HCT116 (cell line): ENCODE measurements at regions not wholly inside any gene's neighbourhood (a gene's known extent, or its start where the extent isn't known, plus 50 kb on each side); places are given as distances from the start of the nearest gene placed in this dataset.

ENCODE experiments used
- ATAC-seq: fragments of 200-7000 bp; cut with Tn5 transposase; 2 replicates; pipeline ENCODE4 v1.9.1; 2020; ENCODE audit warnings: mild to moderate bottlenecking, moderate library complexity
- BruUV-seq: library from RNA; stranded (reverse); fragments of 400-500 nt; replicated peaks from 2 replicates; lab custom pipeline; 2021; lab: Mats Ljungman, UMichigan
- CTCF ChIA-PET: fragments of 300-600 bp; sonication (Branson Sonifier 250); formaldehyde crosslinking; loops from one replicate; lab custom pipeline; 2021; ENCODE audit warnings: antibody characterized with exemption; lab: Charles Lee
- POLR2A ChIA-PET: fragments of 300-600, 350-600 bp; sonication (Branson Sonifier 250); formaldehyde crosslinking; loops from one replicate; lab custom pipeline; 2021; ENCODE audit warnings: antibody characterized with exemption; lab: Charles Lee
- RAD21 ChIA-PET, 2 experiments: fragments of 300-600 bp; sonication (Branson Sonifier 250); formaldehyde crosslinking; loops; one replicate each; lab custom pipeline; 2023; ENCODE audit warnings: low total read pairs in 2 of 2; ENCODE audit not compliant: uncharacterized antibody in 2 of 2, unreplicated experiment in 2 of 2, low non-redundant PET in 1 of 2; lab: Charles Lee
- DNase-seq: peaks from one replicate; pipeline ENCODE4 v3.0.0-alpha.2; 2010; ENCODE audit warnings: low read depth, low spot score
- H2AFZ ChIP-seq: fragments of 200-600 bp; shearing (Covaris generic), sonication (generic); 2 replicates; pipeline ENCODE4 v1.6.1; 2017; ENCODE audit warnings: low read depth, mixed run types, mixed read lengths, antibody characterized with exemption, low read length; ENCODE audit not compliant: poor library complexity, severe bottlenecking
- H3K27ac ChIP-seq: 2 replicates; pipeline ENCODE4 v1.5.1; 2012; ENCODE audit warnings: low read depth, low read length
- H3K27me3 ChIP-seq: fragments of 200-600 bp; sonication (generic); 2 replicates; pipeline ENCODE4 v1.6.1; 2016; ENCODE audit warnings: mixed run types, low read length, mixed read lengths; ENCODE audit not compliant: insufficient read depth
- H3K36me3 ChIP-seq, 2 experiments: fragments of 200-500 bp in 1 of 2; fragments of 200-600 bp in 1 of 2; sonication (Bioruptor generic) in 1 of 2; sonication (generic) in 1 of 2; 2 replicates each; pipeline versions ENCODE4 v1.5.1 to v1.6.1; 2014 to 2016; ENCODE audit warnings: low read length in 2 of 2, inconsistent platforms in 1 of 2, mixed read lengths in 1 of 2, mixed run types in 1 of 2; ENCODE audit not compliant: insufficient read depth in 2 of 2, control insufficient read depth in 1 of 2
- H3K4me1 ChIP-seq, 2 experiments: fragments of 200-600 bp in 1 of 2; sonication (generic) in 1 of 2; 2 replicates each; pipeline versions ENCODE4 v1.5.1 to v1.6.1; 2012 to 2017; ENCODE audit warnings: low read length in 2 of 2, inconsistent platforms in 1 of 2, mild to moderate bottlenecking in 1 of 2, mixed read lengths in 1 of 2, mixed run types in 1 of 2, moderate library complexity in 1 of 2; ENCODE audit not compliant: insufficient read depth in 2 of 2, control insufficient read depth in 1 of 2
- H3K4me2 ChIP-seq: fragments of 200-600 bp; sonication (generic); 2 replicates; pipeline ENCODE4 v1.6.1; 2017; ENCODE audit warnings: mixed run types, low read length, mixed read lengths
- H3K4me3 ChIP-seq, 2 experiments: fragments of 200-600 bp in 1 of 2; sonication (generic) in 1 of 2; replicated peaks in 1 of 2; 2 replicates each; pipeline ENCODE4 v1.5.1; 2011 to 2016; ENCODE audit warnings: low read length in 2 of 2, control low read depth in 1 of 2, low read depth in 1 of 2, mild to moderate bottlenecking in 1 of 2, mixed read lengths in 1 of 2, mixed run types in 1 of 2
- H3K79me2 ChIP-seq: fragments of 200-600 bp; sonication (generic); 2 replicates; pipeline ENCODE4 v1.6.1; 2017; ENCODE audit warnings: mild to moderate bottlenecking, mixed run types, low read length, moderate library complexity, mixed read lengths; ENCODE audit not compliant: insufficient read depth
- H3K9ac ChIP-seq: fragments of 200-600 bp; sonication (generic); 2 replicates; pipeline ENCODE4 v1.6.1; 2016; ENCODE audit warnings: low read length, mixed read lengths
- H3K9me2 ChIP-seq: fragments of 200-600 bp; sonication (generic), shearing (Covaris generic); 2 replicates; pipeline ENCODE4 v1.6.1; 2017; ENCODE audit warnings: mixed run types, mild to moderate bottlenecking, moderate library complexity; ENCODE audit not compliant: insufficient read depth
- H3K9me3 ChIP-seq, 2 experiments: fragments of 200-500 bp in 1 of 2; fragments of 200-600 bp in 1 of 2; sonication (Bioruptor generic) in 1 of 2; sonication (generic) in 1 of 2; 2 replicates each; pipeline ENCODE4 v1.6.1; 2014 to 2017; ENCODE audit warnings: low read length in 2 of 2, mixed read lengths in 2 of 2, inconsistent platforms in 1 of 2, low read depth in 1 of 2, mild to moderate bottlenecking in 1 of 2, mixed run types in 1 of 2, moderate library complexity in 1 of 2; ENCODE audit not compliant: control insufficient read depth in 1 of 2, insufficient read depth in 1 of 2
- H4K20me1 ChIP-seq: fragments of 200-600 bp; sonication (generic), shearing (Covaris generic); 2 replicates; pipeline ENCODE4 v1.6.1; 2017; ENCODE audit warnings: mixed run types, mild to moderate bottlenecking, moderate library complexity; ENCODE audit not compliant: insufficient read depth
- CEBPB ChIP-seq: IDR thresholded peaks from 2 replicates; pipeline ENCODE4 v1.6.1; 2012; ENCODE audit warnings: low read depth
- ELF1 ChIP-seq: IDR thresholded peaks from 2 replicates; pipeline ENCODE4 v1.6.1; 2012; ENCODE audit warnings: low read depth, borderline replicate concordance
- EZH2 ChIP-seq: fragments of 200-600 bp; sonication (generic); IDR thresholded peaks from 2 replicates; pipeline ENCODE4 v1.6.1; 2017; ENCODE audit warnings: antibody characterized with exemption, mixed run types
- MAX ChIP-seq: IDR thresholded peaks from 2 replicates; pipeline ENCODE4 v1.6.1; 2012
- POLR2A ChIP-seq: IDR thresholded peaks from 2 replicates; pipeline ENCODE4 v1.7.0; 2011; ENCODE audit warnings: borderline replicate concordance; ENCODE audit not compliant: insufficient read depth, insufficient read length; ENCODE audit errors: extremely low read depth
- TCF7L2 ChIP-seq: IDR thresholded peaks from 2 replicates; pipeline ENCODE4 v1.7.0; 2011; ENCODE audit warnings: borderline replicate concordance, inconsistent platforms; ENCODE audit not compliant: insufficient read depth, insufficient read length; ENCODE audit errors: extremely low read depth
- ZBTB33 ChIP-seq: IDR thresholded peaks from 2 replicates; pipeline ENCODE4 v1.6.1; 2011; ENCODE audit warnings: mild to moderate bottlenecking, low read length, moderate library complexity; ENCODE audit not compliant: insufficient replicate concordance; ENCODE audit errors: extremely low read depth
- intact Hi-C: fragments of 100-400 bp; cut with micrococcal nuclease; formaldehyde crosslinking; loops from 2 replicates; pipeline ENCODE4 v1.10.0; 2022

- Histone ChIP-seq H3K27ac (no peak overlapping the region), H3K9ac (no peak overlapping the region), H3K4me3 (no peak overlapping the region), H3K27me3 (no peaks in the 10 kb centered on the region), H3K9me2 (no peaks in the 10 kb centered on the region), H2AFZ (no peak overlapping the region), H3K79me2 (no peaks in the 10 kb centered on the region), H3K4me2 (no peak overlapping the region), H3K4me1 (no peaks in the 10 kb centered on the region), H4K20me1 (no peaks in the 10 kb centered on the region), H3K9me3 (no peaks in the 10 kb centered on the region), H3K36me3 (no peaks in the 10 kb centered on the region)
- BruUV-seq, result no TSS peak
- TF ChIP-seq ZBTB33 (no peak), MAX (no peak), CEBPB (no peak), EZH2 (no peak), ELF1 (no peak), TCF7L2 (no peak), POLR2A (no peak)
- intact Hi-C loops, result no loop called here
- ChIA-PET POLR2A (no interaction called here), CTCF (no interaction called here), RAD21 (no interaction called here)
- DNase-seq, result no peak
- no peak for ATAC-seq
Measured at GRCh38 chr3:106197532-106198194, 328.9 kb upstream of the CBLB start.
